Neural progenitor cell (in vitro differentiated cells): ENCODE measurements at regions not wholly inside any gene's neighbourhood (a gene's known extent, or its start where the extent isn't known, plus 50 kb on each side); places are given as distances from the start of the nearest gene placed in this dataset.
"Not testable (repeated sequence)": the region's sequence is repeated elsewhere in the genome, so short reads cannot be mapped to it uniquely, and the experiment has no call there.

Experiments
- DNase-seq: peaks from one replicate; pipeline ENCODE4 v3.0.0-alpha.2; 2016; ENCODE audit warnings: low spot score
- H2AFZ ChIP-seq: fragments of 200-600 bp; sonication (generic); replicated peaks from 2 replicates; pipeline ENCODE4 v1.6.1; 2016; ENCODE audit warnings: antibody characterized with exemption
- H3F3A ChIP-seq: fragments of 200-600 bp; sonication (generic); 2 replicates; pipeline ENCODE4 v1.6.1; 2016; ENCODE audit warnings: antibody characterized with exemption, low read depth
- H3K27ac ChIP-seq: fragments of 200-600 bp; sonication (generic); 2 replicates; pipeline ENCODE4 v1.5.1; 2016; ENCODE audit warnings: mild to moderate bottlenecking
- H3K27me3 ChIP-seq: fragments of 200-600 bp; sonication (generic); 2 replicates; pipeline ENCODE4 v1.6.1; 2016; ENCODE audit warnings: mild to moderate bottlenecking, moderate library complexity
- H3K36me3 ChIP-seq: fragments of 200-600 bp; sonication (generic); 2 replicates; pipeline ENCODE4 v1.5.1; 2016
- H3K4me1 ChIP-seq: fragments of 200-600 bp; sonication (generic); 2 replicates; pipeline ENCODE4 v1.6.1; 2016; ENCODE audit warnings: mixed run types
- H3K4me2 ChIP-seq: fragments of 200-600 bp; sonication (generic); 2 replicates; pipeline ENCODE4 v1.6.1; 2016
- H3K4me3 ChIP-seq: fragments of 200-600 bp; sonication (generic); 2 replicates; pipeline ENCODE4 v1.5.1; 2016
- H3K79me2 ChIP-seq: fragments of 200-600 bp; sonication (generic); 2 replicates; pipeline ENCODE4 v1.6.1; 2016; ENCODE audit warnings: low read depth
- H3K9ac ChIP-seq: fragments of 200-600 bp; sonication (generic); 2 replicates; pipeline ENCODE4 v1.6.1; 2016
- H3K9me3 ChIP-seq: fragments of 200-600 bp; sonication (generic); 2 replicates; pipeline ENCODE4 v1.5.1; 2016; ENCODE audit warnings: low read depth
- H4K20me1 ChIP-seq: fragments of 200-600 bp; sonication (generic); 2 replicates; pipeline ENCODE4 v1.6.1; 2016; ENCODE audit warnings: low read depth
- H3K27ac Mint-ChIP-seq: 3 replicates; pipeline ENCODE4 v1.8.0; 2021; ENCODE audit warnings: mixed read lengths
- H3K27me3 Mint-ChIP-seq: 2 replicates; pipeline ENCODE4 v1.8.0; 2022; ENCODE audit warnings: low read depth, mild to moderate bottlenecking, inconsistent platforms, moderate library complexity, mixed read lengths; ENCODE audit not compliant: insufficient read depth
- H3K36me3 Mint-ChIP-seq: 3 replicates; pipeline ENCODE4 v1.8.0; 2021; ENCODE audit warnings: mixed read lengths
- H3K4me1 Mint-ChIP-seq: 3 replicates; pipeline ENCODE4 v1.8.0; 2021; ENCODE audit warnings: mixed read lengths
- H3K4me3 Mint-ChIP-seq: 3 replicates; pipeline ENCODE4 v1.8.0; 2021; ENCODE audit warnings: mild to moderate bottlenecking, moderate library complexity, mixed read lengths
- H3K9me3 Mint-ChIP-seq: 3 replicates; pipeline ENCODE4 v1.8.0; 2020; ENCODE audit warnings: mixed read lengths
- CTCF ChIP-seq: fragments of 200-600 bp; sonication (generic); IDR thresholded peaks from 2 replicates; pipeline ENCODE4 v1.5.1; 2017; ENCODE audit warnings: antibody characterized with exemption, mild to moderate bottlenecking
- EZH2 ChIP-seq: fragments of 200-600 bp; sonication (generic); IDR thresholded peaks from 2 replicates; pipeline ENCODE4 v1.6.1; 2017; ENCODE audit warnings: antibody characterized with exemption, mild to moderate bottlenecking, moderate library complexity
- EZH2phosphoT487 ChIP-seq: fragments of 200-600 bp; sonication (generic); IDR thresholded peaks from 2 replicates; pipeline ENCODE4 v1.6.1; 2017; ENCODE audit warnings: antibody characterized with exemption

DNA sequence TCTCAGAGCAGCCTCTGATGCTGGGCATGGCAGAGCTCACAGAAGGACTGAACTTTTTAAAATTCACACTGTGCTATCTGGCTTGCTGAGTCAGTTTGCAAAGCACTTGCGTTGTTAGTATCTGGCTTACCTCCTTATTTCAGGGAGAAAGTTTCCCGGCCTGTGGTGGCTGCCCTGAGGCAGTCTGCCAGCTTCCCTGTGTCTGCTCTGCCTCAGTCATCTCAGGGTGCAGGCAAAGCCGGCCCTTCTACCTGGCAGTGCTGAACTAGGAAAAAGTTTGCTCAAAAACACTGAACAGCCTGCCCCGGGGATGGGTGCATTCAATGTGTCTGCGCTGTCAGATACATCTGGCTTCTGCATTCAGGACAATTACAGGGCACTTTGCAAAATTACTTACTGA is 90.2 kb upstream of the UXS1 start:
- Mint-ChIP-seq H3K27me3 (peaks cover 14% of the 10 kb centered on the region), H3K36me3 (no peaks in the 10 kb centered on the region), H3K27ac (peak overlapping the region; percentile 99), H3K4me1 (peaks cover 63% of the 10 kb centered on the region), H3K9me3 (peaks cover 10% of the 10 kb centered on the region), H3K4me3 (peak overlapping the region; percentile 67)
- Histone ChIP-seq H3K9ac (no peak overlapping the region), H3K4me1 (no peaks in the 10 kb centered on the region), H2AFZ (no peak overlapping the region), H3K4me2 (no peak overlapping the region), H3K9me3 (no peaks in the 10 kb centered on the region), H4K20me1 (no peaks in the 10 kb centered on the region), H3K36me3 (no peaks in the 10 kb centered on the region), H3F3A (no peaks in the 10 kb centered on the region), H3K79me2 (no peaks in the 10 kb centered on the region), H3K27me3 (no peaks in the 10 kb centered on the region), H3K4me3 (no peak overlapping the region), H3K27ac (no peak overlapping the region)
- no peak for DNase-seq
- no peak for TF ChIP-seq EZH2phosphoT487
- TF ChIP-seq EZH2 = no peak
- no peak for TF ChIP-seq CTCF

- not testable (repeated sequence) for H2AFZ ChIP-seq, H3K27me3 ChIP-seq, H3K27ac ChIP-seq, H3K9me3 ChIP-seq, H3K36me3 Mint-ChIP-seq, H3K9me3 Mint-ChIP-seq, H3F3A ChIP-seq, H3K79me2 ChIP-seq, H3K9ac ChIP-seq, H4K20me1 ChIP-seq, H3K36me3 ChIP-seq, H3K4me3 ChIP-seq, H3K4me1 ChIP-seq, H3K4me2 ChIP-seq
- peaks cover 16% of the 10 kb centered on the region for H3K27me3 Mint-ChIP-seq
- peaks cover 66% of the 10 kb centered on the region for H3K4me1 Mint-ChIP-seq
- peak overlapping the region; percentile 99 for H3K27ac Mint-ChIP-seq
- peak overlapping the region; percentile 67 for H3K4me3 Mint-ChIP-seq
- peak; percentile 34 for DNase-seq
Observed at GRCh38 chr2:106283228-106284152, 89.4 kb upstream of the UXS1 start.

DNA sequence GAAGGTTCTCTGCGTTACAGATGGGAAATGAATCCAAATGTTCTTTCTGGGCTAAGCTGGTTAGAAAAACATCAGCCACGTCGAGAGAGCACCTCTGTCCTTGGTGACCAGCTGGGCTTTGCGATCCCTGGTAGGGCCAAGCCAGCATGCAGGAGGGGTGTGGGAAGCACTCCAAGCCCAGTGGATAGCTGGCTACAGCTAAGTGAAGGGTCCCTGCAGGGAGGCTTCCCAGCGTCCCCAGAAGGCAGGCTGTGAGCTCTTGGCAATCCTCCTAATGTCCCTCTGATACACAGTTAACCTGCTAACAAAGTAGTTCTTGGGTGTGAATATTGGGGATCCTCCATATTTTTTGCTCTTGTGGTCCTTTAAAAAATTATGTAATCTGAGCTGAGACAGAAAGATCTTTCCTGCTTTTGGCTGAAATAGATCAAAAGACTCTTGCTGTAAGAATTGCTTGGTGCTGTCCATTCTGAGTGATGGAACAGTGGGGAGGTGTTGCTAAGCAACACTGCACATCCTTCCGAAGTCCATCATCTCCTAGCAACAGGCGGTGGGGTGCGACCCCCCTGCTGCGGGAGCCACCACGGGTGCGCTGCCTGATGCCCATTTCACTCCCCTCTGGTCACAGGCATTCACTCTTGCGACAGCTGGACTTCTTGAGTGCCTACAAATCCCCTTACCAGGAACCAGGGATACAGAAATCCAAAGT is 88.5 kb upstream of the UXS1 start:
- H3K27ac ChIP-seq = no peak overlapping the region
- Mint-ChIP-seq H3K27me3 (peaks cover 14% of the 10 kb centered on the region), H3K4me1 (peaks cover 66% of the 10 kb centered on the region), H3K4me3 (peak overlapping the region; percentile 59), H3K36me3 (no peaks in the 10 kb centered on the region), H3K9me3 (peaks cover 7% of the 10 kb centered on the region), H3K27ac (peak overlapping the region; percentile 99)
- no peak overlapping the region for H3K4me3 ChIP-seq
- no peaks in the 10 kb centered on the region for H3K4me1 ChIP-seq
- no peak overlapping the region for H3K4me2 ChIP-seq
- H3K9me3 ChIP-seq = no peaks in the 10 kb centered on the region
- H3K79me2 ChIP-seq = no peaks in the 10 kb centered on the region
- TF ChIP-seq CTCF = no peak
- TF ChIP-seq EZH2phosphoT487 = no peak
- TF ChIP-seq EZH2 = no peak
- H3F3A ChIP-seq = no peaks in the 10 kb centered on the region
- DNase-seq = peak; percentile 24
- H3K9ac ChIP-seq = no peak overlapping the region
- H2AFZ ChIP-seq = no peak overlapping the region
- H3K27me3 ChIP-seq = no peaks in the 10 kb centered on the region
- H4K20me1 ChIP-seq = no peaks in the 10 kb centered on the region
- no peaks in the 10 kb centered on the region for H3K36me3 ChIP-seq

- not testable (repeated sequence) for H3K36me3 Mint-ChIP-seq, H3K4me1 ChIP-seq, H3K4me3 ChIP-seq, H3K9me3 Mint-ChIP-seq, H3K9ac ChIP-seq, H3K9me3 ChIP-seq, H3F3A ChIP-seq, H4K20me1 ChIP-seq, H2AFZ ChIP-seq, H3K79me2 ChIP-seq, DNase-seq, H3K4me3 Mint-ChIP-seq, H3K27me3 ChIP-seq, H3K27ac ChIP-seq, H3K4me2 ChIP-seq, H3K36me3 ChIP-seq
- peaks cover 66% of the 10 kb centered on the region for H3K4me1 Mint-ChIP-seq
- H3K27me3 Mint-ChIP-seq = peaks cover 17% of the 10 kb centered on the region
- peak overlapping the region; percentile 99 for H3K27ac Mint-ChIP-seq
Observed at GRCh38 chr2:106281907-106282430, 87.9 kb upstream of the UXS1 start.
